ENCODE measurements at regions not wholly inside any gene's neighbourhood (a gene's known extent, or its start where the extent isn't known, plus 50 kb on each side); places are given as distances from the start of the nearest gene placed in this dataset.

DNA sequence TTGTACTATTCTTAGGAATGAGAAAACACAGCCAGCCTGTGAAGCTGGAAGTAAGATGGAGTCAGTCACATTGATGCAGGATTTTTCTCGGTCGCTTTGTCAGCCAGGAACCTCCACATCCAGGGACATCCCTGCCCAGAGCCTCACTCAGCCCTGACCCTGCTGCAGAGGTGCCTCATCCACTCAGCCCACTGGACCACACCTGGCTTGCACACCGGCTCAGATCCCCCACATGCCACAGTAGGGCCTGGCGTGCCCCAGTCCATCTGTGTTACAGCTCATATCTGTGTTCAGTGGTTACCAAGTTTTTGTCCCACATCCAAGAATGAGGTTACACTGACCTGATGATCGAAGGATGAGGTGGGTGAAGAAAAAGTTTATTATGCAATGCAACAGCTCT is 1315.4 kb downstream of the SLITRK1 start:
- no peak for DNase-seq
- no peak for TF ChIP-seq CTCF (IDR thresholded peaks at IDR 0.05)

DNA sequence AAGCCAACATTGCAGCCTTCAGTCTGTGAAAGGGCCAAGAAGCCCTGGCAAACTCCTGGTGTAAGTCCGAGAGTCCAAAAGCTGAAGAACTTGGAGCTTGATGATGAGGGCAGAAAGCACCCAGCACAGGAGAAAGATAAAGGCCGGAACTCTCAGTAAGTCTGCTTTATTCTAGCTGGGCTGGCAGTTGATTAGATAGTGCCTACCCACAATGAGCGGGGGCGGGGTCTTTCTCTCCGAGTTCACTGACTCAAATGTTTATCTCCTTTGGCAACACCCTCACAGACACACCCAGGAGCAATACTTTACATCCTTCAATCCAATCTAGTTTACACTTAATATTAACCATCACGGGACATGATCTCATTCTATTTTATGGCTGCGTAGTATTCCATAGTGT is 1317.1 kb downstream of the SLITRK1 start:
- no peak for DNase-seq

More for the DNA sequence above, 1315.4 kb downstream of the SLITRK1 start:
- H3K27me3 ChIP-seq: no peaks in the 10 kb centered on the region
- no peak overlapping the region for H3K4me3 ChIP-seq
- no peak overlapping the region for H3K27ac ChIP-seq
- H3K36me3 ChIP-seq: no peaks in the 10 kb centered on the region
- no peaks in the 10 kb centered on the region for H3K4me1 ChIP-seq
- no peak overlapping the region for H3K9ac ChIP-seq (ENCODE audit: low read depth in 2 of 2, low read length in 2 of 2)
- intact Hi-C loops (cut with DNase I): no loop called here
- no peaks in the 10 kb centered on the region for H3K9me3 ChIP-seq

GRCh38 chr13:82560889-82561288 is 1321.4 kb downstream of the SLITRK1 start:
- Histone ChIP-seq H3K27ac (no peak overlapping the region), H3K4me1 (no peaks in the 10 kb centered on the region)

More for the DNA sequence above, 1317.1 kb downstream of the SLITRK1 start:
- Histone ChIP-seq H3K4me1 (no peaks in the 10 kb centered on the region), H3K9me3 (no peaks in the 10 kb centered on the region), H3K9ac (ENCODE audit: low read depth in 2 of 2, low read length in 2 of 2) (no peak overlapping the region), H3K27ac (no peak overlapping the region), H3K4me3 (no peak overlapping the region), H3K27me3 (no peaks in the 10 kb centered on the region), H3K36me3 (no peaks in the 10 kb centered on the region)
- no peak for TF ChIP-seq CTCF (IDR thresholded peaks at IDR 0.05)
- intact Hi-C loops (cut with DNase I): no loop called here

GRCh38 chr13:82522872-82523271 is 1359.4 kb downstream of the SLITRK1 start:
- Histone ChIP-seq H3K9ac (ENCODE audit: low read depth in 2 of 2, low read length in 2 of 2) (no peak overlapping the region), H3K9me3 (no peaks in the 10 kb centered on the region), H3K27ac (no peak overlapping the region), H3K27me3 (no peaks in the 10 kb centered on the region), H3K4me1 (no peaks in the 10 kb centered on the region), H3K36me3 (no peaks in the 10 kb centered on the region), H3K4me3 (no peak overlapping the region)
- intact Hi-C loops (cut with DNase I): no loop called here
- TF ChIP-seq CTCF (IDR thresholded peaks at IDR 0.05): no peak
- no peak for DNase-seq

More at GRCh38 chr13:82560889-82561288, 1321.4 kb downstream of the SLITRK1 start:
- intact Hi-C loops (cut with DNase I): no loop called here
- no peak overlapping the region for H3K4me3 ChIP-seq
- H3K9ac ChIP-seq (ENCODE audit: low read depth in 2 of 2, low read length in 2 of 2): no peak overlapping the region
- no peaks in the 10 kb centered on the region for H3K27me3 ChIP-seq
- no peak for TF ChIP-seq CTCF (IDR thresholded peaks at IDR 0.05)
- no peaks in the 10 kb centered on the region for H3K9me3 ChIP-seq
- DNase-seq: no peak
- no peaks in the 10 kb centered on the region for H3K36me3 ChIP-seq

GRCh38 chr13:82506805-82507414 is 1375.4 kb downstream of the SLITRK1 start:
- no peak for DNase-seq
- no peaks in the 10 kb centered on the region for H3K36me3 ChIP-seq
- TF ChIP-seq CTCF (IDR thresholded peaks at IDR 0.05): no peak
- H3K4me3 ChIP-seq: no peak overlapping the region
- no peak overlapping the region for H3K9ac ChIP-seq (ENCODE audit: low read depth in 2 of 2, low read length in 2 of 2)
- no peak overlapping the region for H3K27ac ChIP-seq
- no peaks in the 10 kb centered on the region for H3K4me1 ChIP-seq
- no peaks in the 10 kb centered on the region for H3K27me3 ChIP-seq
- intact Hi-C loops (cut with DNase I): no loop called here
- H3K9me3 ChIP-seq: no peaks in the 10 kb centered on the region

All from colonic mucosa (tissue), 4 donors.